HepG2 (cell line): ENCODE measurements at regions not wholly inside any gene's neighbourhood (a gene's known extent, or its start where the extent isn't known, plus 50 kb on each side); places are given as distances from the start of the nearest gene placed in this dataset.
A peak's percentile ranks its signal among the peaks of the same experiment; 100 is the strongest.

ENCODE experiments used
- ASH2L ChIP-seq: fragments of 300-600, 200-600 bp; sonication (generic); IDR thresholded peaks from 2 replicates; pipeline ENCODE4 v1.7.0; 2017; ENCODE audit warnings: low read depth, mild to moderate bottlenecking, moderate library complexity, mixed read lengths, low read length; ENCODE audit not compliant: insufficient read length
- ATRX ChIP-seq: sonication (generic); formaldehyde crosslinking; IDR thresholded peaks from 2 replicates; pipeline ENCODE4 v1.4.0; 2020; ENCODE audit warnings: missing genetic modification reagents, borderline replicate concordance
- BRD4 ChIP-seq: sonication (generic); formaldehyde crosslinking; IDR thresholded peaks from 2 replicates; pipeline ENCODE4 v1.4.0; 2020; ENCODE audit warnings: missing genetic modification reagents
- GATAD2A ChIP-seq: IDR thresholded peaks from 2 replicates; pipeline ENCODE4 v1.6.1; 2016
- HCFC1 ChIP-seq: fragments of 150-350 bp; IDR thresholded peaks from 2 replicates; pipeline ENCODE4 v1.6.1; 2014; ENCODE audit warnings: low read depth, low read length
- HNRNPL ChIP-seq: fragments of 200-400 bp; formaldehyde crosslinking; IDR thresholded peaks from 2 replicates; pipeline ENCODE4 v1.6.1; 2017; ENCODE audit warnings: mild to moderate bottlenecking, low read depth, low read length
- IRX3 ChIP-seq: sonication (generic); formaldehyde crosslinking; IDR thresholded peaks from 2 replicates; pipeline ENCODE4 v1.8.1; 2023; ENCODE audit warnings: mild to moderate bottlenecking, low read depth, missing genetic modification reagents, borderline replicate concordance
- MYNN ChIP-seq: sonication (generic); formaldehyde crosslinking; IDR thresholded peaks from 2 replicates; pipeline ENCODE4 v1.4.0; 2020; ENCODE audit warnings: mild to moderate bottlenecking, low read depth, missing genetic modification reagents
- NCOA2 ChIP-seq: sonication (generic); formaldehyde crosslinking; IDR thresholded peaks from 2 replicates; pipeline ENCODE4 v1.8.0; 2022; ENCODE audit warnings: inconsistent platforms
- NFIC ChIP-seq: IDR thresholded peaks from 2 replicates; pipeline ENCODE4 v1.6.1; 2012; ENCODE audit warnings: mild to moderate bottlenecking, low read length, inconsistent platforms
- PHF21A ChIP-seq: sonication (generic); formaldehyde crosslinking; IDR thresholded peaks from 2 replicates; pipeline ENCODE4 v1.5.0; 2020; ENCODE audit warnings: mild to moderate bottlenecking, missing genetic modification reagents
- SRF ChIP-seq: IDR thresholded peaks from 2 replicates; pipeline ENCODE4 v1.6.1; 2011; ENCODE audit warnings: mild to moderate bottlenecking, low read depth, low read length, moderate library complexity
- ZFP36L2 ChIP-seq: sonication (generic); formaldehyde crosslinking; IDR thresholded peaks from 2 replicates; pipeline ENCODE4 v1.4.0; 2020; ENCODE audit warnings: missing genetic modification reagents
- ZNF121 ChIP-seq: sonication (generic); formaldehyde crosslinking; IDR thresholded peaks from 2 replicates; pipeline ENCODE4 v1.5.0; 2020; ENCODE audit warnings: mild to moderate bottlenecking, missing genetic modification reagents
- ZNF207 ChIP-seq: fragments of 450-650 bp; IDR thresholded peaks from 2 replicates; pipeline ENCODE4 v1.6.1; 2016; ENCODE audit warnings: antibody characterized with exemption, borderline replicate concordance
- ZNF543 ChIP-seq: sonication (generic); formaldehyde crosslinking; IDR thresholded peaks from 2 replicates; pipeline ENCODE4 v1.4.0; 2020; ENCODE audit warnings: mild to moderate bottlenecking, missing genetic modification reagents
- TF ChIP-seq, protein P1 (sequence below): IDR thresholded peaks from 2 replicates; pipeline ENCODE4 v1.6.1; 2016; ENCODE audit warnings: mild to moderate bottlenecking
- TF ChIP-seq, protein P2 (sequence below): sonication (generic); formaldehyde crosslinking; IDR thresholded peaks from 2 replicates; pipeline ENCODE4 v1.4.0; 2020; ENCODE audit warnings: missing genetic modification reagents, borderline replicate concordance
- TF ChIP-seq, protein P3 (sequence below): sonication (generic); formaldehyde crosslinking; conservative IDR thresholded peaks from 2 replicates; pipeline ENCODE4 v1.4.0; 2020; ENCODE audit warnings: missing genetic modification reagents

DNA sequence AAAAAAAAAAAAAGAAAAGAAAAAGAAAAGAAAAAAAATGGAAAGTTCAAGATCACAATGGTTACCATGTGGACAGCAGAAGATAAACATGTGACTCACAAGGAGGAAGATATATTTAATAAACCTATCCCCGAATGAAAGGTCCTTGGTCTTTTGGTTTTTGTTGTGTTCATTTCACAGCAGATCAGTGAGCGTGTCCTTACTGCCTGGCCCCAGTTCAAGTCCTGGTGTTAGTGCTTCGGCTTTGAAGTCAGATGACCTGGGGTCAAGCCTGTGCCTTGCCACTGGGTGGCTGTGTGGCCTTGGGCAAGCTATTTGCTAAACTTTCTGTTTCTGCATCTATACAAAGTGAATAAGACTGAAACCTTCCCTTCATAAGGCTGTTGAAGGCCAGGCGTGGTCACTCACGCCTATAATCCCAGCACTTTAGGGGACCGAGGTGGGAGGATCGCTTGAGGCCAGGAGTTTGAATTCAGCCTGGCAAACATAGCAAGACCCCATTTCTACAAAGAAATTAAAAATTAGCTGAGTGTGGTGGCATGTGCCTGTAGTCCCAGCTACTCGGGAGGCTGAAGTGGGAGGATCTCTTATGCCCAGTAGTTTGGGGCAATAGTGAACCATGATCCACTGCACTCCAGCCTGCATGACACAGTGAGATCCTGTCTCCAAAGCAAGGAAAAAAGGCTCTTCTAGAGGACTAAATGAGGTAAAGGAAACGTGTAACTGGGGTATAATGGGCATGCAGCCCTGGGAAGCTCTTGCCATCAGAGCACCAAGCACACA is 94.5 kb upstream of the SPATA31D4 start (continued):
- TF ChIP-seq ASH2L (no peak), BRD4 (CRISPR knock-in tag) (no peak), ZFP36L2 (CRISPR knock-in tag) (no peak), IRX3 (CRISPR knock-in tag) (no peak), MYNN (CRISPR knock-in tag) (no peak), ZNF543 (CRISPR knock-in tag) (no peak), GATAD2A (CRISPR knock-in tag) (peak; percentile 87), ZNF121 (CRISPR knock-in tag) (peak; percentile 97), ZNF207 (no peak), NCOA2 (peak; percentile 83), HNRNPL (no peak), HCFC1 (no peak), NFIC (no peak; the same call in 1 of the 2 replicates), PHF21A (CRISPR knock-in tag) (peak; percentile 47; the same call in 1 of the 2 replicates), ATRX (CRISPR knock-in tag) (no peak), SRF (no peak)
- TF ChIP-seq, protein P1, sequence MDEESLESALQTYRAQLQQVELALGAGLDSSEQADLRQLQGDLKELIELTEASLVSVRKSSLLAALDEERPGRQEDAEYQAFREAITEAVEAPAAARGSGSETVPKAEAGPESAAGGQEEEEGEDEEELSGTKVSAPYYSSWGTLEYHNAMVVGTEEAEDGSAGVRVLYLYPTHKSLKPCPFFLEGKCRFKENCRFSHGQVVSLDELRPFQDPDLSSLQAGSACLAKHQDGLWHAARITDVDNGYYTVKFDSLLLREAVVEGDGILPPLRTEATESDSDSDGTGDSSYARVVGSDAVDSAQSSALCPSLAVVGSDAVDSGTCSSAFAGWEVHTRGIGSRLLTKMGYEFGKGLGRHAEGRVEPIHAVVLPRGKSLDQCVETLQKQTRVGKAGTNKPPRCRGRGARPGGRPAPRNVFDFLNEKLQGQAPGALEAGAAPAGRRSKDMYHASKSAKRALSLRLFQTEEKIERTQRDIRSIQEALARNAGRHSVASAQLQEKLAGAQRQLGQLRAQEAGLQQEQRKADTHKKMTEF (CRISPR knock-in tag) = peak; percentile 63; the same call in 1 of the 2 replicates
- TF ChIP-seq, protein P2, sequence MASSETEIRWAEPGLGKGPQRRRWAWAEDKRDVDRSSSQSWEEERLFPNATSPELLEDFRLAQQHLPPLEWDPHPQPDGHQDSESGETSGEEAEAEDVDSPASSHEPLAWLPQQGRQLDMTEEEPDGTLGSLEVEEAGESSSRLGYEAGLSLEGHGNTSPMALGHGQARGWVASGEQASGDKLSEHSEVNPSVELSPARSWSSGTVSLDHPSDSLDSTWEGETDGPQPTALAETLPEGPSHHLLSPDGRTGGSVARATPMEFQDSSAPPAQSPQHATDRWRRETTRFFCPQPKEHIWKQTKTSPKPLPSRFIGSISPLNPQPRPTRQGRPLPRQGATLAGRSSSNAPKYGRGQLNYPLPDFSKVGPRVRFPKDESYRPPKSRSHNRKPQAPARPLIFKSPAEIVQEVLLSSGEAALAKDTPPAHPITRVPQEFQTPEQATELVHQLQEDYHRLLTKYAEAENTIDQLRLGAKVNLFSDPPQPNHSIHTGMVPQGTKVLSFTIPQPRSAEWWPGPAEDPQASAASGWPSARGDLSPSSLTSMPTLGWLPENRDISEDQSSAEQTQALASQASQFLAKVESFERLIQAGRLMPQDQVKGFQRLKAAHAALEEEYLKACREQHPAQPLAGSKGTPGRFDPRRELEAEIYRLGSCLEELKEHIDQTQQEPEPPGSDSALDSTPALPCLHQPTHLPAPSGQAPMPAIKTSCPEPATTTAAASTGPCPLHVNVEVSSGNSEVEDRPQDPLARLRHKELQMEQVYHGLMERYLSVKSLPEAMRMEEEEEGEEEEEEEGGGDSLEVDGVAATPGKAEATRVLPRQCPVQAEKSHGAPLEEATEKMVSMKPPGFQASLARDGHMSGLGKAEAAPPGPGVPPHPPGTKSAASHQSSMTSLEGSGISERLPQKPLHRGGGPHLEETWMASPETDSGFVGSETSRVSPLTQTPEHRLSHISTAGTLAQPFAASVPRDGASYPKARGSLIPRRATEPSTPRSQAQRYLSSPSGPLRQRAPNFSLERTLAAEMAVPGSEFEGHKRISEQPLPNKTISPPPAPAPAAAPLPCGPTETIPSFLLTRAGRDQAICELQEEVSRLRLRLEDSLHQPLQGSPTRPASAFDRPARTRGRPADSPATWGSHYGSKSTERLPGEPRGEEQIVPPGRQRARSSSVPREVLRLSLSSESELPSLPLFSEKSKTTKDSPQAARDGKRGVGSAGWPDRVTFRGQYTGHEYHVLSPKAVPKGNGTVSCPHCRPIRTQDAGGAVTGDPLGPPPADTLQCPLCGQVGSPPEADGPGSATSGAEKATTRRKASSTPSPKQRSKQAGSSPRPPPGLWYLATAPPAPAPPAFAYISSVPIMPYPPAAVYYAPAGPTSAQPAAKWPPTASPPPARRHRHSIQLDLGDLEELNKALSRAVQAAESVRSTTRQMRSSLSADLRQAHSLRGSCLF (CRISPR knock-in tag) = no peak
- TF ChIP-seq, protein P3, sequence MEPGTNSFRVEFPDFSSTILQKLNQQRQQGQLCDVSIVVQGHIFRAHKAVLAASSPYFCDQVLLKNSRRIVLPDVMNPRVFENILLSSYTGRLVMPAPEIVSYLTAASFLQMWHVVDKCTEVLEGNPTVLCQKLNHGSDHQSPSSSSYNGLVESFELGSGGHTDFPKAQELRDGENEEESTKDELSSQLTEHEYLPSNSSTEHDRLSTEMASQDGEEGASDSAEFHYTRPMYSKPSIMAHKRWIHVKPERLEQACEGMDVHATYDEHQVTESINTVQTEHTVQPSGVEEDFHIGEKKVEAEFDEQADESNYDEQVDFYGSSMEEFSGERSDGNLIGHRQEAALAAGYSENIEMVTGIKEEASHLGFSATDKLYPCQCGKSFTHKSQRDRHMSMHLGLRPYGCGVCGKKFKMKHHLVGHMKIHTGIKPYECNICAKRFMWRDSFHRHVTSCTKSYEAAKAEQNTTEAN (CRISPR knock-in tag) = 0 out of 2 replicates have a peak, but pooled peaks have one; percentile 55
